HG02840 (cell line): ENCODE measurements at regions not wholly inside any gene's neighbourhood (a gene's known extent, or its start where the extent isn't known, plus 50 kb on each side); places are given as distances from the start of the nearest gene placed in this dataset.

ENCODE experiments used
- ATAC-seq: cut with Tn5 transposase; IDR thresholded peaks from one replicate; pipeline ENCODE4 v1.9.1; 2021; ENCODE audit warnings: mild to moderate bottlenecking, moderate library complexity, moderate number of reproducible peaks; ENCODE audit not compliant: unreplicated experiment, low FRiP score

DNA sequence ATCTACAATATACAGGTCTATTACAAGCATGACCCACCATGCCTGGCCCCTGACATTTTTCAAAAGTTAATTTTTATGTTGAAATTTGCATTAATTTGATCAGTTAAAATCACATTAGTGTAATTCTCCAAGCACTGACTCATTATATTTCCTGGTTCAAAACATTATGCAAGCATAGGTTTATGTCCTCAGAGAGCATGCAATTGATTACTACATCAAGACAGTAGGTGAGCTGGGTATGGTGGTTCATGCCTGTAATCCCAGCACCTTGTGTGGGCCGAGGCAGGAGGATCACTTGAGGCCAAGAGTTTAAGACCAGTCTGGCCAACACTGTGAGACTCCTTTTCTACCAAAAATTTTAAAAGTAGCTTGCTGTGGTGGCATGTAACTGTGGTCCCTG lies 248.8 kb upstream of the KLHL1 start:
- no peak for ATAC-seq

DNA sequence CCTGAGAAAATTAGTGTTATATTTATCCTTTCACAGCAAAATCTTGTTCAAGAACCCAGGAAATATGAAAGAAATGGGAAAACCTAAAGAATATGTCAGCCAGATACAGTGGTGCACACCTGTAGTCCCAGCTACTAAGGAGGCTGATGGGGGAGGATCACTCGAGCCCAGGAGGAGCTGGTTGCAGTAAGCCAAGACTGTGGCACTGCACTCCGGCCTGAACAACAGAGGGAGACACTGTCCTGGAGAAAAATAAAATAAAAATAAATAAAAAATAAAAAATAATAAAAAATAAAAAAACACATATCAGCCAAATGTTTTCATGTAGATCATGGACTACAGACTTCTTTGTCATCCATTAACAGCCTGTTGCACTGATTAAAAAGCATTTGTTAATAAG lies 244.8 kb upstream of the KLHL1 start:
- no peak for ATAC-seq

DNA sequence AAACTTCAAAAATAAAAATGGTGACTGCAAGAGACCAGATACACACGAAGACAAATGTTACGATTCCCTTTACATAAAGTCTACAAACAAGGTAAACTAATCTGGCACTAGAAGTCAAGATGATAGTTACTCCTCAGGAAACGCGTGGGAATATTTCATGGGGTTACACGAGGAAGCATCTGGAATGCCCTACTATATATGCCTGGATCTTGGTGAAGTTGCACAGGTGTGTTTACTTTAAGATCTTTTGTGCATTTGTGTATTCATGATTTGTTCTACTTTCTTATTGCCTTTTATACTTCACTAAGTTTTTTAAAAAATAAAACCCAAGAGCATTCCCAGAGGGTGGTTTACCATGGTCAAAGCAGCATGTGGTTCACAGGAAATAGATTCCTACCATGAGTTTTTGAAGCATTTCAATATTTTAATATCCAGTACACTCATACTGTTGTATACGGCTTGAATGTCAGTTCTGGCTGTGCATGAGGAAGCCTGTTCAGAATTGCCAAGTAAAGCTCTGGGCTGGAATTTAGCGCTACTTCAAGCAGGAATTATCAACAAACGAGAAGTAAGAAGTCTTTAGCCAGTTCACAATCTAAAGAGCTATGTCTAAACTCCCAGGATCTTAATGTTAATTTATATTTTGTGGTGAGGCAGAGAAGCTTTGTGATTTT lies 239.8 kb upstream of the KLHL1 start:
- ATAC-seq: no peak

DNA sequence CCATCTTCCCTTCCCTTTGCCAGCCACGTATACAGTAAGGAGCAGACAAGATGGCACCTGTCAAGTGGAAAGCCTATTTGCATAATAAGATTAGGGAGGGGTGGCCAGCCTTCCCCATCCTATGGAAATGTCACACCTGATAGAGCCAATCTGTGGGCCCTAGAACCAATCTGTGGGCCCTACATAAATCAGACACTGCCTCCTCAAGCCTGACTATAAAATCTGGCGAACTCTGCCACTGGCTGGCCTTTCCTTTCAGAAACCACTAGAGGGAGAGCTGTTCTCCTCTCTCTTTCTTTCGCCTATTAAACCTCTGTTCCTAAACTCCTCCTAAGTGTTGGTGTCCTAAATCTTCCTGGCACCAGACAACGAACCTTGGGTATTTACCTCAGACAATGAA lies 231.5 kb upstream of the KLHL1 start:
- ATAC-seq: no peak

DNA sequence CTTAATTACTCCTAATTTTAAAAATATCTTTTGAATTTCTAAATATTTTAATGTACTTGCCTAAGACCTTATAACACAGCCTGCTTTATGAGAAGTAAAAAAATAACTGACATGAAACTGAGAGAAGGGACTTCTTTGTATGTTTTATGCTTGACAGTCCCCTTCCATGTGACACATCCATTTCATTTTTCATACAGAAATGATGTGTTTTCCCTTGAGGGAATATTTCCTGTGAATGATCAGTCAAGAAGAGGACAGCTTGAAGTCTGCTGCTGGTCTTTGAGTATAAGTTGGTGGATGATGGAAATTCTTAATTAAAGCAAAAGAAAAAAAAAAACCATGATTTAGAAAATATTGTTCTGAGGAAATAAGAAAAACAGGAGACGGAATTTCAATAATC lies 230.4 kb upstream of the KLHL1 start:
- ATAC-seq: no peak

DNA sequence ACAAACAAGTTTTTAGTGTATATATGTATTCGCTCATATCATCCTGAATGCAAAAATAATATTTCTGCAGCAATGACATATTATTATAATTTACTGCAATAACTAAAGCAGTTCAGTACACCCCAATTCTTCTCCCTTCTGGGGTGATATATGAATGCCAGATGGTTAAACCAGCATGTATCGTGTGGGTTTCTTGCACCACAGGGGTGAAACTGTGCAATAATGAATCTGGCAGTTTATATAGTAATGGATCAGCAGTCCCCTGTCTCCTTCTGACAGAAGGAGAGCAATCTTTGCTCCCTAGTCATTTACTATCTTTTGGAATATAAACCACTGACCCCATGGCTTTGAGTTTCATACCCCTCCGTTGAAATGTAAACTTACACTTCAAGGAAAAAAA lies 228.6 kb upstream of the KLHL1 start:
- no peak for ATAC-seq

DNA sequence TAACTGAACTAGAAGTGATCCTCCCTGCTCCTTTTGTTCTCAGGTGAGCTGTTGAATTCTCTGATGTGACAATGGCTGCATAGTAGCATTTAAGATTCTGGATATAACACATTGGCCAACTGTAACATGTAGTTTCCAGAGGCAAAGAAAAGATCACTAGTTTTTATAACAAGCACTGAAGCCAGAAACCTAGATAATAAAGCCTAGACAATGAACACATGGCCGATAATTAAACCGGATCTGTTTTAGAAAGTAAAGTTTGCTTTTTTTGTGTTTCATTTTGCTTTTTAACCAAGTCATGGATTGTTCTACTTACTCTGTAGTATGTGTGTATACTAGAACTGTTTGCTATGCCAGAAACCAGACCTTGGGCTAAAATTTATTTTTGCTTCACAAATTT lies 225.5 kb upstream of the KLHL1 start:
- ATAC-seq: no peak

DNA sequence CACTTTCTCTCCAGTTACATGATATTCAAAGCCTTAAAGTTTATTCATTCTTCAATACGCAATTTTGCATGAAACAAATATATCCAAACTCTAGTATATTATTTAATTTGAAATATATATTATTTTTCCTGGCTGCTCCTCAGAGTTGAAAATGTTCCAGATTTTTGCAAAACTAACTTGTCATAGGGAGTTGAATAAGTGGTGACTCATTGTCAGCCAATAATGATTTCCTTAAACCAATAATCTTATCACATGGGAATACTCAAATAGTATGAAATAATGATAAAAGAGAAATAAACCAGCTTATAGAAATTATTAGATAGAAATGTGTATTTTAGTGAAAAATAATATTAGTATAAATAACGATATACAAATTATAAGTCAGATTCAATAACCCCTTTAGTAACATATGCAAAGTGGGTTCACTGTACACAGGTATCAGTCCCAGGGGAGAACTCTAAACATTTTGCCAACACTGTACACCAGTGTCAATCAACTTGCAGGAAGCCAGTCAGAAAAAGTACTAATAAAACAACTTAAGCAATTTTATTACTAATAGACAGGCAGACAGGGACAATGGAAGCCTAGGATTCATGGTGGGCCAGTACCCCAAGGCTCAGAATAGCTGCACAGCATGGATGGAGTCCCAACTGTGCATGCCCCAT lies 222.6 kb upstream of the KLHL1 start:
- ATAC-seq: no peak

DNA sequence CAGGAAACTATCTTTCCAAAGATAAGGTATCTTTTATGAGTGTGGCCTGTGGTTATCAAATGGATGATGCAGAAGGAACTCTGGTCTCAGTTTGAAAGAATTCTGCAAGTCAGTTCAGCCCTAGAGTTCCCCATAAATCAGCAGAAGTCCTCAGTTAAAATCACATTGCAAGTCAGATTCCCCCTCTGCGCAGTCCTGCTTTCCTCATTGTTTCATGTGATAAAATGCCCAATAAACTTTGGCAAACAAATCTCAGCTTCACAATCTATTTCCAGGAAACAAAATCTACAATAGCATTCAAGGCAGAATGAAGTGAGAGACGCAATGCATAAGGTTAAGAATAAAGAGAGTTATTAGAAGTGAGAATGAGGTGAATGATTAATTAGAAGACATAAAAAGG lies 216.3 kb upstream of the KLHL1 start:
- ATAC-seq: no peak

DNA sequence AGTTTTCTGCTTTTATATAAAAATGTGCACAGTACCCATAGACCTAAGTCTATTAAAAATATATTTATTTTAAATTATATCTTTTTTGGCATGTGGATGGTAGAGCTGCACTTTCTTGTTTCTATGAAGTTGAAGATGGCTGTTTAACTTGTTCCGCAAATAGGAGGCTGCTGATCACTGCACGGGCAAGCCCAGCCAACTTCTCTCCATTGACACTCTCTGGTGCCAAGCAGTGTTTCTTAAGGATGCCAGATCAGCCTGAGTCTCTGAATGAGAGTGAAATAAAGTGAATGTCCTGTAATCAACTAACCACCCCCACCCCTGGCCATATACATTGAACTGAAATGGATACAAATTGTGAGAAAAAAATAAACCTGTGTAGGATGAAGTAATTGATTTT lies 202.9 kb upstream of the KLHL1 start:
- ATAC-seq: no peak

DNA sequence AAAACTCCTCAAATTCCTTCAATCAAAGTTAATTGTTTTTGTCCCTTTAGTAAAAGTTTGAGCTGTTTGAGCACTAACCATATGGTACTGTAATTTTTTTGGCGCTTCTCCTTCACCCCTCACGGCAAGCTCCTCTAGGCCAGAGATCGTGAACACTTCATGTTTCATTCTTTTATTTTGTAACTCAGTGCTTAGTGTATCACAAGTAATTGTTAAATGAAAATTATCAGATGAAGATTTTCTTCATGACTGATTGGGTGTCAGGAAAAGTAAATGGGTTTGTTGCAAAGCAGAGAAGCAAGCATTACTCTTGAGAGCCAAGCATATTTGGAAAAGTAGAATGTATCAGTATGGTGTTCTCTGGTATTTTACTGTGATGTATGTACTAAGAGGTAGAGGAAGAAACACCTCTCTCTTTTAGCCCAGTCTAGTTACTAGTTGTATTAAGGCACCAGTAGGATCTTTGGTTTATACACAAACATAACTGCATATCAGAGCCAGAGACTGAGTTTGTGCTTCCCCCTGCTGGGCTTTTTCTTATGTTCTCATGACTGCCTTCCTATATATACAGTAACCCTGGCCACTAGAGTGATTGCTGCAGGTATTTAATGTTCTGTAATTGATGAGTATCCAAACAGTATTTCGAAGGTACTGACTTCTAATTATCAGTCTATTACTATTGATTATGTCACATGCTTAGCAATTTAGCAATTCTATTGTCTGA lies 202.3 kb upstream of the KLHL1 start:
- no peak for ATAC-seq

DNA sequence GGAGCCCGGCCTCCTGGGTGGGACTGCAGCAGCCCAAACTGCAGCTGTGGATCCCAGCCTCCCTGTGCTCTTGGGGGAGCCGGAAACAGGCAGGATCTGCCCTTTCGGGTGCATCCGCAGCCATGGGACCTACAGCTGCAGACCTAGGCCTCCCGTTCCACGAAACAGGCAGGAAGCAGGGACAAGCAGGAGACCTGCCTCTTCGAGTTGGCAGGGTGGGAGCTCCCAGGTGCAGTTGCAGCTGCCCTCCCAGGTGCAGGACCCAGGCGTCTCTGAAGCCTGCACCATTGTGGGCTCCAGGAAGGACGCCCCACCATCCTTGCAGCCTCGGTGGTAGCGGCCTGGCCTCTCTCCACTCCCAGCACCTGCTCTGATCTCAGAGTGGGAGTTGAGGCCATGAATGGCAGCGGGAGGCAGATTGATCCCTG lies 189.0 kb upstream of the KLHL1 start:
- ATAC-seq: no peak

DNA sequence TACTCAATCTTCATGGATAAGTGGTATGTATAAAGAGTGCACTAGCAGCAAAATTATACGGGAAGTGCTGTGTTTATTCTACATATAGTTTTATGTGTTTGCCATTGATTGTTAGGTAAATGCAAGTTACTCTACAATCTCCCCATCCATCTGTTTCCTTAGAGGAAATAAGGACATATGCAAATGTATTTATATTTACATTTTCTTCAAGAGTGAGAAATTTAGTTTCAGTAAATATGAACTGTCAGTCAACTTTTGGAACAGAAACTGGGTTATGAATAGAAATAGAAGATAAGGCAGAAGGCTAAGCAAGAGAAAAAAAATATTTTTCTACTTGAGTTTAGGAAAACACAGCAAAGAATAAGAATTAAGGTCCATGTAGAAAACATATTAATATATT lies 176.1 kb upstream of the KLHL1 start:
- no peak for ATAC-seq

DNA sequence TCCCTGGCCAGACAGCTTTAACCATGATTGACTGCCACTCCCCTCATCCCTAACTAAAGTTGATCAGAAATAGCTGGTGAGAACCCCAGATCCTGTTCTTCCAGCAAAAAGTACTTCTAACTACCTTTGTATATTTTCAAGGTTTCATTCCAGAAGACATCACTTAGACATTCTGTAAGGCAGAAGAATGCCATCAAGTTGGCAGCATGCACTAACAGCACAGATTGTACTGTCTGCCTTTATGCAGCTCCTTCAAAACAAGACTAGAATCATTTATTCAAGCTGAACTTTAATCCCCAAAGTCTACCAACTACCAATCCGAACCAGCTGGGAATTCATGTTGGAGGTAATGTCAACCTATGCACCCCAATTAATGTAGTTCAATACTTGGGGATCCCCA lies 167.6 kb upstream of the KLHL1 start:
- no peak for ATAC-seq

DNA sequence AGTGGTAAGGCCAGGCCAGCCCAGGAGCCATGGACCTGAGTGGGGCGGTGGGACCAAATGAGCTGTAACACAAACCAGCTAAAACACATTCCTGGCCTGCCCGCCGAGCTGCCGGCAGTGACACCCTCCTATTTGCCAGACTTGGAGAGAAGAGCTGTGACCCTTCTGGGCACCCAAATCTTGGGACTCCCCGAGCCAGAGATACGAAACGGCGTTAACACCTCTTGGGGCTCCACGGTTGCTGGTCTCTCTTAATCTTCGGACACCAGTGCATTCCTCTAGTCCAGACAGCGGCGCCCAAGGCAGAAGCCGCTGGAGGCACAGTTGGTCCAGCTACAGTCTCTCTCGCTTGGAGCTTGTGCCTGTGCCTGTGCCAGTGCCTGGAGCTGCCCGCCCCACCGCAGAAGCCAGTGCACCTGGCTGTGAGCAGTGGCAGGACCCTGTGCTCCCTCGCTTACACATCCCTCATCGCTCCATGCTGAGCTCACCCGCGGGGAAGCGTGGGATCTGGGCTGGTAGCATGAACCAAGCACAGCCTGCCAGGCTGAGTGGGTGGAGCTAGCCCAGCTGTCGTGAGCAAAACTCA lies 147.2 kb upstream of the KLHL1 start:
- no peak for ATAC-seq

DNA sequence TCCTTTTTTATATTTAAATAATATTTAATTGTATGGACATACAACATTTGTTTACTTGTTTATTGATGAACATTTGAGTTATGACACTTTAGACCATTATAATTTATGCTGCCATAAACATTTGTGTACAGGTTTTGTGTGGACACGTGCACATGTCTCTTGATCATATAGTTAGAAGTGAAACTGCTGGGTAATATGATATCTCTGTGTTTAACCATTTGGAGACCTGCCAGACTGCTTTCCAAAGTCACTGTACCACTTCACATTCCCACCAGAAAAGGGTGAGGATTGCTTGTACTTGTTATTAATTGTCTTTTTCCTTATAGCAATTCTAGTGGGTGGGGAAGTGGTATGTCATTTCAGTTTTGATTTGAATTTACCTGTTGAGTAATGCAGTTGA lies 145.6 kb upstream of the KLHL1 start:
- no peak for ATAC-seq

DNA sequence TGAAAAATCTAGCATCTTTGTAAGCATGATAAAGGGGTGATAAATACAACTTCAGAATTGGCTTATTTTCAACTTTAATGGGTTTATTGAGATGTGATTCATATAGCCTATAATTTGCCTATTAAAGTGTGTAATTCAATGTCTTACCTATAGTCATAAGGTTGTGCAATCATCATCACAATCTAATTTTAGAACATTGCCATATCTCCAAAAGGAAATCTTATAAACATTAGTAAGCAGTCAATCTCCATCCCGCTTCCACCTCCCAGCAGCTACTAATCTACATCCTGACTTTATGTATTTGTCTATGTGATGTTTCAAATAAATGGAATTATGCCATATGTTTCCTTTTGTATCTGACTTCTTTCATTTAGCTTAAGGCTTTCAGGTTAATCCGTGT lies 145.2 kb upstream of the KLHL1 start:
- ATAC-seq: no peak

DNA sequence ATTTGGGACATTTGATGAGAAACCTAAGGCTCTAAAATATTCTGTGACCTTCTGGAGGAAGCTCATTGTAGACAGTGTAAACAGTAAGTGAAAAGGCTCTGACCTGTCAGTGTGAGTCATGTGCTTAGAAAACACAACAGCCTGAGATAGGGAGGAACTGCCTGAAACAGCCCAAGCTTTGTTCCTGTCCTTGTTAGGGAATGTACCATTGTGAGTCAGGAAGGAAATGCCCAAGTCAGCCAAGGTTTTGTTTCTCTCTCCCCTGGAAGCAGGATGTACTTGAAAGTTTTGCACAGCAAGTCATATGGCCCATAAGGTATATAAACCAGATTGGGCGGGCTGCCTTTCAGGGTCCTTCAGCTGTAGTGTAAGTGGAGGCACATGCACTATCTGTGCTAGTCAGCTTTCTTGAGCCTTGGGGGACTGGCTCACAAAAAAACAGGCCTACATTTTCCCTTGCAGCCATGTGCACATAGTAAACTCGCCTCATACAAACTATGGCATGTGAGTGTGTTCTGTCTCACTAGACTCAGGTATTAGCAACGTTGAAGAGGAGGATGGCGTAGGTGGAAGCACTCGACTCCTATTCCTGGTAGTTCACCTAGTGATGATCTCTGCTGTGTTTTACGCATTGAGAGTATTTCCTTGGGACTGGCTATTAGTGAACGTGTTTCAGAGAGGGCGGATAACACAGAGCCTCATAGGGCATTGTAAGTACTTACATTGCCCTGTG lies 141.2 kb upstream of the KLHL1 start:
- ATAC-seq: no peak

DNA sequence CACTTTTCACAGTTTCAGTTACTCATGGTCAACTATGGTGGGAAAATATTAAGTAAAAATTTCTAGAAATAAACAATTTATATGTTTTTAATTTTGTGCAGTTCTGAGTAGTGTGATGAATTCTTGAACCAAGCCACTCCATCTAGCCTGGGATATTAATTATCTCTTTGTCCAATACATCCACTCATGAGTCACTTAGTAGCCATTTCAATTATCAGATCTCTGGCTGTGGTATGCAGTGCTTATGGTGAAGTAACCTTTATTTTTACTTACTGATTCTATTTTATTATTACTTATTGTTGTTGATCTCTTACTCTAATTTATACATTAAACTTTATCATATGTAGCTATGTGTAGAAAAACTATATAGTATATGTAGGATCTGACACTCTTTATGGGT lies 128.9 kb upstream of the KLHL1 start:
- ATAC-seq: no peak

DNA sequence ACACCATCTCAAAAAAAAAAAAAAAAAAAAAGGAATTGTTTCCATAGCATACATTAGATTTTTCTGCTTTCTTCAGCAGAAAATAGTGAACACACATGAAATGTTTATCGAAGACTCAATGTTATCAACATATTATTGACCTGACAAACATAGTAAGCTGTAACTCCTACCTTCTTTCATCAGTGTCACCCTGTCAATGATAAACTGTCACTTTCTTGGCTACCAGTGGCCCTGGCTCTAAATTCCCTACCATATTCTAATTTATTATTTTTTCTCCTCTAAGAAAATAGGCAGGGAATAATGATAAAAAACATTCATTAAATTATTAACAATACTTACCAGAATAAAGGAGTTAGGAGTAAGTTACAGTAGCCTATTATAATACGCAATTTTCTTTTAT lies 127.3 kb upstream of the KLHL1 start:
- ATAC-seq: no peak

DNA sequence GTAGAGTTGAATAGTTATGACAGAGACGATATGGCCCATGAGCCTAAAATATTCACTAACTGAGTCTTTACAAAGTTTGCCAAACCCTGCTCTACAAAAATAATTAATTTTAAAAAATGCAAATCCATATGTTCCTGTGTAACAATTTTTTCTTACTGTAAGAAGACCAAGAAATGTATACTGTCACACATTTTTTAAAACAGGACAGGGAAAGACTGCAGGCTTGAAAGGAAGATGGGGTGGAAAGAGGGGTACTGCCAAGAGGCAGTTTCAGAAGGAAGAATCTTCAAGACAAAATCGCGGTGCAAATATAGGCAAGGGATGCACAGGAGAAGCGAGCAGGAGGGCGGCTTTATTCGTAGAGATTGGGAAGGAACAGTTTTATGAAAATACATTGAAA lies 115.7 kb upstream of the KLHL1 start:
- no peak for ATAC-seq
